Thyroid gland (tissue), 4 donors: ENCODE measurements at regions not wholly inside any gene's neighbourhood (a gene's known extent, or its start where the extent isn't known, plus 50 kb on each side); places are given as distances from the start of the nearest gene placed in this dataset.

Source experiments
- CTCF ChIP-seq, 6 experiments: fragments of 200-600 bp in 3 of 6; fragments of 450-650 bp in 3 of 6; sonication (generic) in 3 of 6; IDR thresholded peaks; one replicate each; pipeline ENCODE4 v1.5.1; 2016 to 2019; ENCODE audit warnings: antibody characterized with exemption in 6 of 6, mild to moderate bottlenecking in 2 of 6, inconsistent platforms in 1 of 6, moderate library complexity in 1 of 6
- POLR2A ChIP-seq, 2 donors: fragments of 450-650 bp; IDR thresholded peaks; one replicate each; pipeline ENCODE4 v1.6.1; 2017; ENCODE audit warnings: antibody characterized with exemption in 2 of 2, mild to moderate bottlenecking in 2 of 2, moderate library complexity in 1 of 2

- TF ChIP-seq CTCF (IDR thresholded peaks at IDR 0.05): no peak
- no peak for TF ChIP-seq POLR2A (IDR thresholded peaks at IDR 0.05)
Observed at GRCh38 chr2:57146951-57147350, 899.7 kb upstream of the VRK2 start.
